Bronchial epithelial cell (primary cell): ENCODE measurements at regions not wholly inside any gene's neighbourhood (a gene's known extent, or its start where the extent isn't known, plus 50 kb on each side); places are given as distances from the start of the nearest gene placed in this dataset.
A peak's percentile ranks its signal among the peaks of the same experiment; 100 is the strongest.

Source experiments
- DNase-seq: peaks from one replicate; pipeline ENCODE4 v3.0.0-alpha.2; 2010; ENCODE audit warnings: low read depth
- FAIRE-seq: peaks from 2 replicates; lab custom pipeline; 2011; peaks lifted over from hg19 to GRCh38; lab: Jason Lieb, UNC
- H3K27me3 ChIP-seq: 2 replicates; pipeline ENCODE4 v1.5.1; 2011; ENCODE audit warnings: low read length; ENCODE audit not compliant: control insufficient read depth, insufficient read depth
- H3K36me3 ChIP-seq: 2 replicates; pipeline ENCODE4 v1.5.1; 2011; ENCODE audit warnings: low read length; ENCODE audit not compliant: control insufficient read depth, insufficient read depth
- H3K4me3 ChIP-seq: 2 replicates; pipeline ENCODE4 v1.5.1; 2011; ENCODE audit warnings: mild to moderate bottlenecking, low read depth, low read length, control low read depth
- CTCF ChIP-seq: IDR thresholded peaks from 2 replicates; pipeline ENCODE4 v1.5.1; 2011; ENCODE audit warnings: mild to moderate bottlenecking, moderate library complexity, low read length, control low read depth, inconsistent platforms; ENCODE audit not compliant: insufficient read depth, severe bottlenecking

GRCh38 chr16:6690741-6691140 is 641.9 kb upstream of the RBFOX1 start:
- DNase-seq, result no peak
- no peak for TF ChIP-seq CTCF
- no peaks in the 10 kb centered on the region for H3K27me3 ChIP-seq
- no peak for FAIRE-seq
- no peaks in the 10 kb centered on the region for H3K36me3 ChIP-seq
- H3K4me3 ChIP-seq, result no peak overlapping the region

DNA sequence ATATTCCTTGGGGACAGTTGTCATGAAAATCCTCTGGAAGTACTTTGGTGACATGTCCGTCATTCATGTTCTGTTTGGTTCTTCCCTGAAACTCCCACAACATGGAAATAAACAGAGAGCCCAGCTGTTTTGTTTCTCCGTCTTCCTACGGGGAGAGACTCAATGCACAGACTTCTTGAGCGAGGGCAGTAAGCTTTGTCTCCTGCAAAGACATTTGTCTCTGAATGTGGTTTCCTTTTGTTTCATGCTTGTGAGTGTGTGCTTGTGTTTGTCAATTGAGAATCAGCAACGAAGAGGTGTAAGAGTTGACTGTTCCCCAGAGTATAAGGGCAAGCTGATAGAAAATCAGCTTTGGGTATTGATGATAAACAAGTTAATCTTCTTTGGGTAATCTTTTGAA is 643.0 kb upstream of the RBFOX1 start:
- Histone ChIP-seq H3K36me3 (no peaks in the 10 kb centered on the region), H3K4me3 (no peak overlapping the region), H3K27me3 (no peaks in the 10 kb centered on the region)
- TF ChIP-seq CTCF, result no peak
- DNase-seq, result no peak
- no peak for FAIRE-seq

DNA sequence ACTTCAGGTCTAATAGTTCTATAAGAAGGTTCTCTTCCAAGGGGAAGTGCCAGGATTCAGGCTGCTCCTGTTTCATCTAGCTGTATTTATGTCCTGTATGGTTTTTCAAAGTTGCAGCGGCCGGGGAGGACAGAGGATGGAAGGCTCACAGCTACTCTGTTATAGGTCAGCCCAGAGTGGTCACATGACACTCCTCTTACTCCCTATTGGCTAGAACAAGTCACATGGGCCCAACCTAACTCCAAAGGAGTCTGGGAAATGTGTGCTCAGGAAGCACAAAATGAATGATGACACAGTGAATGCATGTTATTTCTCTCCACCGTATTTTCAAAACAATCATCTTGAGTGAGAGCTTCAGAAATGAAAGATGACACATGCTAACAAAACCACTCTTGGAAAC is 645.1 kb upstream of the RBFOX1 start:
- H3K36me3 ChIP-seq, result no peaks in the 10 kb centered on the region
- no peak for TF ChIP-seq CTCF
- H3K4me3 ChIP-seq, result no peak overlapping the region
- DNase-seq, result no peak
- no peaks in the 10 kb centered on the region for H3K27me3 ChIP-seq
- peak; percentile 40 for FAIRE-seq

- no peak for FAIRE-seq
- H3K27me3 ChIP-seq, result no peaks in the 10 kb centered on the region
- peak; percentile 38 for TF ChIP-seq CTCF
- peak; percentile 18 for DNase-seq
- no peak overlapping the region for H3K4me3 ChIP-seq
- no peaks in the 10 kb centered on the region for H3K36me3 ChIP-seq
Observed at GRCh38 chr16:6684076-6684673, 648.5 kb upstream of the RBFOX1 start.

- Histone ChIP-seq H3K27me3 (no peaks in the 10 kb centered on the region), H3K4me3 (no peak overlapping the region), H3K36me3 (no peaks in the 10 kb centered on the region)
- TF ChIP-seq CTCF, result peak; percentile 56
- FAIRE-seq, result no peak
- no peak for DNase-seq
Observed at GRCh38 chr16:6682142-6682811, 650.4 kb upstream of the RBFOX1 start.
